Loucy (cell line): ENCODE measurements at regions not wholly inside any gene's neighbourhood (a gene's known extent, or its start where the extent isn't known, plus 50 kb on each side); places are given as distances from the start of the nearest gene placed in this dataset.

Experiments used
- H2AFZ ChIP-seq: fragments of 200-600 bp; sonication (generic); 2 replicates; pipeline ENCODE4 v1.6.0; 2016; ENCODE audit warnings: antibody characterized with exemption, mild to moderate bottlenecking, low read length, moderate library complexity
- H3F3A ChIP-seq: fragments of 200-600 bp; 2 replicates; pipeline ENCODE4 v1.6.0; 2016; ENCODE audit warnings: antibody characterized with exemption, low read depth, mild to moderate bottlenecking
- H3K27me3 ChIP-seq: fragments of 200-600 bp; sonication (generic); 2 replicates; pipeline ENCODE4 v1.6.1; 2014; ENCODE audit warnings: low read length, mild to moderate bottlenecking; ENCODE audit not compliant: insufficient read depth, poor library complexity, severe bottlenecking
- H3K36me3 ChIP-seq: fragments of 200-600 bp; sonication (generic); 2 replicates; pipeline ENCODE4 v1.6.1; 2016; ENCODE audit warnings: low read length; ENCODE audit not compliant: insufficient read depth
- H3K4me1 ChIP-seq: fragments of 200-600 bp; sonication (generic); 2 replicates; pipeline ENCODE4 v1.5.1; 2014; ENCODE audit warnings: low read length, mild to moderate bottlenecking; ENCODE audit not compliant: insufficient read depth, poor library complexity, severe bottlenecking
- H3K4me2 ChIP-seq: fragments of 200-600 bp; sonication (generic); 2 replicates; pipeline ENCODE4 v1.6.0; 2014; ENCODE audit warnings: antibody characterized with exemption, low read length, low read depth, mild to moderate bottlenecking; ENCODE audit not compliant: poor library complexity, severe bottlenecking
- H3K4me3 ChIP-seq: fragments of 200-600 bp; sonication (generic); 2 replicates; pipeline ENCODE4 v1.5.1; 2014; ENCODE audit warnings: low read length, mild to moderate bottlenecking, mixed read lengths; ENCODE audit not compliant: poor library complexity, severe bottlenecking
- H3K79me2 ChIP-seq: fragments of 200-600 bp; sonication (generic); 2 replicates; pipeline ENCODE4 v1.6.1; 2014; ENCODE audit warnings: low read length; ENCODE audit not compliant: insufficient read depth
- H3K9ac ChIP-seq: fragments of 200-600 bp; sonication (generic); 2 replicates; pipeline ENCODE4 v1.6.0; 2014; ENCODE audit warnings: mild to moderate bottlenecking, low read depth, low read length, moderate library complexity; ENCODE audit not compliant: poor library complexity, severe bottlenecking
- H3K9me2 ChIP-seq: fragments of 200-600 bp; sonication (generic); replicated peaks from 2 replicates; pipeline ENCODE4 v1.6.1; 2016; ENCODE audit warnings: low read depth, low read length, mixed read lengths
- H3K9me3 ChIP-seq: fragments of 200-600 bp; sonication (generic); 2 replicates; pipeline ENCODE4 v1.6.1; 2014; ENCODE audit warnings: mild to moderate bottlenecking, antibody characterized with exemption, low read length, low read depth; ENCODE audit not compliant: insufficient read depth
- H4K20me1 ChIP-seq: fragments of 200-600 bp; sonication (generic); 2 replicates; pipeline ENCODE4 v1.6.0; 2014; ENCODE audit warnings: antibody characterized with exemption, low read length, mild to moderate bottlenecking; ENCODE audit not compliant: insufficient read depth, poor library complexity, severe bottlenecking
- CTCF ChIP-seq: fragments of 200-600 bp; sonication (generic); conservative IDR thresholded peaks from 2 replicates; pipeline ENCODE4 v1.5.1; 2014; ENCODE audit warnings: mild to moderate bottlenecking, antibody characterized with exemption, low read length
- EZH2phosphoT487 ChIP-seq: fragments of 200-600 bp; IDR thresholded peaks from 2 replicates; pipeline ENCODE4 v1.6.1; 2018; ENCODE audit warnings: antibody characterized with exemption, mild to moderate bottlenecking, moderate library complexity, borderline replicate concordance

GRCh38 chr2:122955776-122956175 is 1069.3 kb upstream of the CNTNAP5 start:
- Histone ChIP-seq H3K36me3 (no peaks in the 10 kb centered on the region), H3K4me2 (no peak overlapping the region), H3K4me3 (no peak overlapping the region), H3K79me2 (no peaks in the 10 kb centered on the region), H3K9me3 (no peaks in the 10 kb centered on the region), H3F3A (no peaks in the 10 kb centered on the region), H3K4me1 (no peaks in the 10 kb centered on the region), H3K9ac (no peak overlapping the region), H2AFZ (no peak overlapping the region), H3K9me2 (no peaks in the 10 kb centered on the region), H3K27me3 (no peaks in the 10 kb centered on the region), H4K20me1 (no peaks in the 10 kb centered on the region)
- TF ChIP-seq EZH2phosphoT487 = no peak
- no peak for TF ChIP-seq CTCF

GRCh38 chr2:122960759-122961641 is 1064.1 kb upstream of the CNTNAP5 start:
- Histone ChIP-seq H3K36me3 (no peaks in the 10 kb centered on the region), H3K4me3 (no peak overlapping the region), H2AFZ (no peak overlapping the region), H3K27me3 (no peaks in the 10 kb centered on the region), H3K79me2 (no peaks in the 10 kb centered on the region), H3K4me1 (no peaks in the 10 kb centered on the region), H3K4me2 (no peak overlapping the region), H3K9me3 (no peaks in the 10 kb centered on the region), H3K9me2 (no peaks in the 10 kb centered on the region), H3K9ac (no peak overlapping the region), H3F3A (no peaks in the 10 kb centered on the region), H4K20me1 (no peaks in the 10 kb centered on the region)
- TF ChIP-seq EZH2phosphoT487 (no peak), CTCF (no peak)

- H3K36me3 ChIP-seq = no peaks in the 10 kb centered on the region
- no peak overlapping the region for H3K4me2 ChIP-seq
- no peaks in the 10 kb centered on the region for H3K4me1 ChIP-seq
- H3F3A ChIP-seq = no peaks in the 10 kb centered on the region
- no peaks in the 10 kb centered on the region for H3K27me3 ChIP-seq
- TF ChIP-seq EZH2phosphoT487 = no peak
- TF ChIP-seq CTCF = no peak
- no peak overlapping the region for H2AFZ ChIP-seq
- H3K79me2 ChIP-seq = no peaks in the 10 kb centered on the region
- no peaks in the 10 kb centered on the region for H4K20me1 ChIP-seq
- H3K9me3 ChIP-seq = no peaks in the 10 kb centered on the region
- H3K9me2 ChIP-seq = no peaks in the 10 kb centered on the region
- H3K9ac ChIP-seq = no peak overlapping the region
- H3K4me3 ChIP-seq = no peak overlapping the region
These were observed 1058.6 kb upstream of the CNTNAP5 start for GRCh38 chr2:122966461-122966860.
